A673 (cell line): ENCODE measurements at regions not wholly inside any gene's neighbourhood (a gene's known extent, or its start where the extent isn't known, plus 50 kb on each side); places are given as distances from the start of the nearest gene placed in this dataset.

Experiments
- EZH2 ChIP-seq: fragments of 200-600 bp; sonication (generic); IDR thresholded peaks from 2 replicates; pipeline ENCODE4 v1.6.1; 2017; ENCODE audit warnings: borderline replicate concordance, low read depth, mild to moderate bottlenecking, mixed read lengths, antibody characterized with exemption, low read length; ENCODE audit not compliant: poor library complexity, severe bottlenecking
- TF ChIP-seq, protein P1 (sequence below): fragments of 300-800, 200-600 bp; sonication (generic); conservative IDR thresholded peaks from 2 replicates; pipeline ENCODE4 v1.5.1; 2017; ENCODE audit warnings: low read depth, mild to moderate bottlenecking, antibody characterized with exemption, low read length, moderate library complexity, mixed read lengths

DNA sequence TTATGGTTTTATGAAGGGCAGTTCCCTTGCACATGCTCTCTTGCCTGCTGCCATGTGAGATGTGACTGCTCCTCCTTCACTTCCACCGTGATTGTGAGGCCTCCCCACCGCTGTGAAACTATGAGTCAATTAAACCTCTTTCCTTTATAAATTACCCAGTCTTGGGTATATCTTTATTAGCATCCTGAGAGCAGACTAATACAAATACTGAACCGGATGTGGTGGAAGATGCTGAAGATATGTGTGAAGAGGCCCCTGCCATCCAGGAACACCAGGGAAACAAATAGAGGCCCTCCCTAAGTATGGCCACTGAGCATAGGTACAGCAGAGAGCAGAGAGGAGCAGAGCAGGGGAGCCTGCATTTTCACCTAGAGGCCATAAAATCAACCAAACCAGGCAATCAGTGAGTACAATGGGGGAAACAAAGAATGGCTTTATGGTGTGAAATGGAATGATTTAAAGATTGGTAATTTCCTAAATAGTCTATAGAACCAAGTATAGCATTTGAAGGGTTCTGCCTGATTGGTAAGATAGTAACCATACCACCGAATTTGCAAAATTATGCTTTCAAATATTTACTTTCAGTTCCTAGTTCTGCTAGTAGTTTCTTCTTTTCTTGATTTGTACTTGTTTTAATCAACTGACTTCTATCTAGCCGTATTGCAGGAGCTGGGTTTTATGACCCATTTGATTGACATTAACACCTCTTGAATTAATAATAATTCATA lies 421.6 kb downstream of the IRX1 start:
- TF ChIP-seq, protein P1, sequence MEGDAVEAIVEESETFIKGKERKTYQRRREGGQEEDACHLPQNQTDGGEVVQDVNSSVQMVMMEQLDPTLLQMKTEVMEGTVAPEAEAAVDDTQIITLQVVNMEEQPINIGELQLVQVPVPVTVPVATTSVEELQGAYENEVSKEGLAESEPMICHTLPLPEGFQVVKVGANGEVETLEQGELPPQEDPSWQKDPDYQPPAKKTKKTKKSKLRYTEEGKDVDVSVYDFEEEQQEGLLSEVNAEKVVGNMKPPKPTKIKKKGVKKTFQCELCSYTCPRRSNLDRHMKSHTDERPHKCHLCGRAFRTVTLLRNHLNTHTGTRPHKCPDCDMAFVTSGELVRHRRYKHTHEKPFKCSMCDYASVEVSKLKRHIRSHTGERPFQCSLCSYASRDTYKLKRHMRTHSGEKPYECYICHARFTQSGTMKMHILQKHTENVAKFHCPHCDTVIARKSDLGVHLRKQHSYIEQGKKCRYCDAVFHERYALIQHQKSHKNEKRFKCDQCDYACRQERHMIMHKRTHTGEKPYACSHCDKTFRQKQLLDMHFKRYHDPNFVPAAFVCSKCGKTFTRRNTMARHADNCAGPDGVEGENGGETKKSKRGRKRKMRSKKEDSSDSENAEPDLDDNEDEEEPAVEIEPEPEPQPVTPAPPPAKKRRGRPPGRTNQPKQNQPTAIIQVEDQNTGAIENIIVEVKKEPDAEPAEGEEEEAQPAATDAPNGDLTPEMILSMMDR, result no peak
- TF ChIP-seq EZH2, result no peak
